ENCODE measurements at regions not wholly inside any gene's neighbourhood (a gene's known extent, or its start where the extent isn't known, plus 50 kb on each side); places are given as distances from the start of the nearest gene placed in this dataset.

- Histone ChIP-seq H3K9me1 (ENCODE audit: control insufficient read depth, insufficient read depth, low read length) (no peaks in the 10 kb centered on the region), H3K9me3 (replicated peaks; ENCODE audit: control insufficient read depth, insufficient read depth, low read depth, low read length) (no peaks in the 10 kb centered on the region), H3K9ac (ENCODE audit: insufficient read depth in 1 of 2, low read depth in 2 of 2, low read length in 2 of 2) (no peak overlapping the region), H3K4me2 (ENCODE audit: insufficient read depth, low read length) (no peak overlapping the region), H3K36me3 (ENCODE audit: control insufficient read depth, insufficient read depth, low read length) (no peaks in the 10 kb centered on the region), H3K4me1 (replicated peaks in 1 of 2; ENCODE audit: control insufficient read depth in 2 of 2, insufficient read depth in 2 of 2, low read length in 2 of 2) (no peaks in the 10 kb centered on the region), H2AFZ (ENCODE audit: low read depth, low read length) (no peak overlapping the region), H3K4me3 (no peak overlapping the region), H3K27ac (ENCODE audit: extremely low read depth, low read depth, low read length) (no peak overlapping the region), H3K27me3 (ENCODE audit: control insufficient read depth in 2 of 2, insufficient read depth in 2 of 2, low read length in 2 of 2) (no peaks in the 10 kb centered on the region), H4K20me1 (replicated peaks; ENCODE audit: control insufficient read depth, insufficient read depth, low read length) (no peaks in the 10 kb centered on the region), H3K79me2 (ENCODE audit: control insufficient read depth, insufficient read depth, low read length) (no peaks in the 10 kb centered on the region)
- in situ Hi-C loops (cut with MboI) (no loop called here), intact Hi-C loops (cut with micrococcal nuclease) (no loop called here)
- no peak for ATAC-seq
- no TSS peak for BruUV-seq (replicated peaks)
- TF ChIP-seq TRIM25 (IDR thresholded peaks at IDR 0.05; ENCODE audit: borderline replicate concordance) (no peak), TBL1XR1 (IDR thresholded peaks at IDR 0.05; ENCODE audit: low read length in 2 of 2) (no peak), NCOA1 (IDR thresholded peaks at IDR 0.05; ENCODE audit: low read depth) (no peak), ZNF217 (CRISPR knock-in tag; IDR thresholded peaks at IDR 0.05) (no peak), KDM5B (IDR thresholded peaks at IDR 0.05; ENCODE audit: insufficient replicate concordance, low read depth, low read length) (no peak), MCM7 (IDR thresholded peaks at IDR 0.05) (no peak)
- ChIA-PET POLR2A (no interaction called here), CTCF (ENCODE audit: low intra/inter-chr PET ratio) (no interaction called here)
- 0% methylated on average over 6 of the region's 6 CpGs for WGBS (ENCODE audit: insufficient coverage, low coverage, missing lambda C conversion rate)
- DNase-seq (ENCODE audit: extremely low read depth in 1 of 4, low spot score in 3 of 4) = no peak
- no peak for FAIRE-seq
Measured at GRCh38 chr6:19663479-19663878, 173.7 kb upstream of the ID4 start.
